GM06990 (cell line): ENCODE measurements at regions not wholly inside any gene's neighbourhood (a gene's known extent, or its start where the extent isn't known, plus 50 kb on each side); places are given as distances from the start of the nearest gene placed in this dataset.
"Not testable (repeated sequence)": the region's sequence is repeated elsewhere in the genome, so short reads cannot be mapped to it uniquely, and the experiment has no call there.

ENCODE experiments used
- DNase-seq: peaks from one replicate; pipeline ENCODE4 v3.0.0-alpha.2; 2011; ENCODE audit not compliant: insufficient read length; ENCODE audit errors: extremely low read depth
- H3K27me3 ChIP-seq: replicated peaks from 2 replicates; pipeline ENCODE4 v1.6.0; 2011; ENCODE audit warnings: low read length; ENCODE audit not compliant: control insufficient read depth, insufficient read depth
- H3K36me3 ChIP-seq: 2 replicates; pipeline ENCODE4 v1.5.1; 2011; ENCODE audit warnings: low read length; ENCODE audit not compliant: control insufficient read depth, insufficient read depth
- H3K4me3 ChIP-seq: replicated peaks from 2 replicates; pipeline ENCODE4 v1.5.1; 2011; ENCODE audit warnings: low read depth, mild to moderate bottlenecking, control low read depth, low read length
- TF ChIP-seq, protein P1 (sequence below): IDR thresholded peaks from 2 replicates; pipeline ENCODE4 v1.5.1; 2011; ENCODE audit warnings: low read length, control low read depth, mild to moderate bottlenecking, inconsistent platforms; ENCODE audit not compliant: insufficient read depth, poor library complexity, severe bottlenecking

- H3K27me3 ChIP-seq = peaks cover 1% of the 10 kb centered on the region; the same call in 1 of the 2 replicates
- TF ChIP-seq, protein P1, sequence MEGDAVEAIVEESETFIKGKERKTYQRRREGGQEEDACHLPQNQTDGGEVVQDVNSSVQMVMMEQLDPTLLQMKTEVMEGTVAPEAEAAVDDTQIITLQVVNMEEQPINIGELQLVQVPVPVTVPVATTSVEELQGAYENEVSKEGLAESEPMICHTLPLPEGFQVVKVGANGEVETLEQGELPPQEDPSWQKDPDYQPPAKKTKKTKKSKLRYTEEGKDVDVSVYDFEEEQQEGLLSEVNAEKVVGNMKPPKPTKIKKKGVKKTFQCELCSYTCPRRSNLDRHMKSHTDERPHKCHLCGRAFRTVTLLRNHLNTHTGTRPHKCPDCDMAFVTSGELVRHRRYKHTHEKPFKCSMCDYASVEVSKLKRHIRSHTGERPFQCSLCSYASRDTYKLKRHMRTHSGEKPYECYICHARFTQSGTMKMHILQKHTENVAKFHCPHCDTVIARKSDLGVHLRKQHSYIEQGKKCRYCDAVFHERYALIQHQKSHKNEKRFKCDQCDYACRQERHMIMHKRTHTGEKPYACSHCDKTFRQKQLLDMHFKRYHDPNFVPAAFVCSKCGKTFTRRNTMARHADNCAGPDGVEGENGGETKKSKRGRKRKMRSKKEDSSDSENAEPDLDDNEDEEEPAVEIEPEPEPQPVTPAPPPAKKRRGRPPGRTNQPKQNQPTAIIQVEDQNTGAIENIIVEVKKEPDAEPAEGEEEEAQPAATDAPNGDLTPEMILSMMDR = no peak
Observed at GRCh38 chr4:77235289-77235854, 78.4 kb downstream of the CCNG2 start.

GRCh38 chr4:77236806-77237205 lies 79.8 kb downstream of the CCNG2 start:
- TF ChIP-seq, protein P1 = no peak
- no peaks in the 10 kb centered on the region for H3K36me3 ChIP-seq
- H3K27me3 ChIP-seq = peaks cover 3% of the 10 kb centered on the region; the same call in 1 of the 2 replicates
- no peak for DNase-seq
- H3K4me3 ChIP-seq = no peak overlapping the region

More at GRCh38 chr4:77235289-77235854, 78.4 kb downstream of the CCNG2 start:
- Histone ChIP-seq H3K36me3 (no peaks in the 10 kb centered on the region), H3K4me3 (no peak overlapping the region)
- no peak for DNase-seq

- Histone ChIP-seq H3K36me3 (no peaks in the 10 kb centered on the region), H3K4me3 (no peak overlapping the region), H3K27me3 (peaks cover 3% of the 10 kb centered on the region; the same call in 1 of the 2 replicates)
- TF ChIP-seq, protein P1 = peak; percentile 86
- peak; percentile 21 for DNase-seq
Observed at GRCh38 chr4:77240469-77241066, 83.6 kb downstream of the CCNG2 start.

DNA sequence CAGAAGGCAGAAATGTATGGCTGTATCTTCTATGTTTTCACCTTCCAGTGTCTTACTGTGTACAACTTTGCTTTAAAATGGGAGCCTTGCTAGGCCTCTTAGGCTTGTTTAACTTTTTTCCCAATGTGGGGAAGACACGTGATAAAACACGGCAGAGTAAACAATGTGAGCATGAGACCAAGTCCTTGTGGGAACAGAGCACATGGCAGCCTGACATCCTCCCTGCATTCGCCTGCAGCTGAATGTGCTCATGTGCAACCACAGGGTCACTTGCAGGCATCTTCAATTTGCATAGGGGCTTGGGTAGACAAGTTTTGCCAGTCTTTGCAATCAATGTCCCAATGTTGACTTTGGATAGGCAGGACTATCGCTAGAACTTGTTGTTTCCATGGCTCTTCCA lies 91.8 kb downstream of the CCNG2 start:
- Histone ChIP-seq H3K27me3 (no peaks in the 10 kb centered on the region), H3K4me3 (no peak overlapping the region), H3K36me3 (no peaks in the 10 kb centered on the region)
- no peak for DNase-seq
- TF ChIP-seq, protein P1 = no peak

- no peak for DNase-seq
- TF ChIP-seq, protein P1 = no peak
- H3K36me3 ChIP-seq = no peaks in the 10 kb centered on the region
- no peak overlapping the region for H3K4me3 ChIP-seq
- no peaks in the 10 kb centered on the region; the same call in 1 of the 2 replicates for H3K27me3 ChIP-seq
Observed at GRCh38 chr4:77251751-77252150, 94.7 kb downstream of the CCNG2 start.

GRCh38 chr4:77263247-77263646 lies 106.2 kb downstream of the CCNG2 start:
- DNase-seq = no peak
- H3K36me3 ChIP-seq = no peaks in the 10 kb centered on the region
- TF ChIP-seq, protein P1 = no peak
- H3K27me3 ChIP-seq = no peaks in the 10 kb centered on the region
- H3K4me3 ChIP-seq = no peak overlapping the region

GRCh38 chr4:77263976-77264375 lies 107.0 kb downstream of the CCNG2 start:
- H3K27me3 ChIP-seq, DNase-seq, H3K4me3 ChIP-seq: not testable (repeated sequence)

More at GRCh38 chr4:77263976-77264375, 107.0 kb downstream of the CCNG2 start:
- not testable (repeated sequence) for H3K36me3 ChIP-seq
